HL-60 (cell line): ENCODE measurements at regions not wholly inside any gene's neighbourhood (a gene's known extent, or its start where the extent isn't known, plus 50 kb on each side); places are given as distances from the start of the nearest gene placed in this dataset.

Source experiments
- DNase-seq, 2 experiments: peaks; one replicate each; pipeline ENCODE4 v3.0.0-alpha.2; 2010 to 2020; ENCODE audit warnings: low read depth in 1 of 2, low spot score in 1 of 2
- H3K27ac ChIP-seq: fragments of 250-450 bp; sonication (Bioruptor Pico); replicated peaks from 2 replicates; pipeline ENCODE4 v1.5.1; 2020; ENCODE audit warnings: mild to moderate bottlenecking, moderate library complexity
- H3K27me3 ChIP-seq: fragments of 250-450 bp; sonication (Bioruptor Pico); 2 replicates; pipeline ENCODE4 v1.5.1; 2021; ENCODE audit warnings: mild to moderate bottlenecking, moderate library complexity; ENCODE audit not compliant: insufficient read depth, poor library complexity, severe bottlenecking
- H3K4me3 ChIP-seq: replicated peaks from 2 replicates; pipeline ENCODE4 v1.5.1; 2011; ENCODE audit warnings: mild to moderate bottlenecking, control low read depth, low read length; ENCODE audit not compliant: insufficient read depth
- GABPA ChIP-seq: IDR thresholded peaks from 2 replicates; pipeline ENCODE4 v1.6.1; 2012; ENCODE audit warnings: low read depth
- POLR2AphosphoS5 ChIP-seq: IDR thresholded peaks from 2 replicates; pipeline ENCODE4 v1.6.1; 2012; ENCODE audit warnings: low read depth
- SPI1 ChIP-seq: IDR thresholded peaks from 2 replicates; pipeline ENCODE4 v1.6.1; 2012; ENCODE audit warnings: low read depth, mild to moderate bottlenecking, borderline replicate concordance
- TF ChIP-seq, protein P1 (sequence below): IDR thresholded peaks from one replicate; pipeline ENCODE4 v1.5.1; 2011; ENCODE audit warnings: low read length, control low read depth, inconsistent platforms; ENCODE audit not compliant: insufficient read depth
- TF ChIP-seq, protein P2 (sequence below): IDR thresholded peaks from 2 replicates; pipeline ENCODE4 v1.6.1; 2012; ENCODE audit warnings: low read depth; ENCODE audit not compliant: insufficient replicate concordance

DNA sequence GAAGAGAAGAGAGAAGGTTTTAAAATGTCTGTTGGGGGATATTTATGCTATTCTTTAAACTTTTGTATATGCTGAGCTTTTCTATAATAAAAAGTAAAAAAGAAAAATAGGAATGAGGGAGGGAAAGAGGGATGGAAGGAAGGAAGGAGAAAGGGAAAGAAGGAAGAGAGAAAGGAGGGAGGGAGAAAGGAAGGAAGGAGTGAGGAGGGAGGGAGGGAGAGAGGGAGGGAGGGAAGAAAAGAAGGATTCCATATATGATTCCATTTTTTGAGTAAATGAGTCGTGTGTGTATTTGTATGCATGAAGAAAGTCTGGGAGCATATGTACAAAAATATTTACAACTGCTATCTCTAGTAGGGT is 120.9 kb upstream of the ZBTB40 start:
- TF ChIP-seq, protein P1, sequence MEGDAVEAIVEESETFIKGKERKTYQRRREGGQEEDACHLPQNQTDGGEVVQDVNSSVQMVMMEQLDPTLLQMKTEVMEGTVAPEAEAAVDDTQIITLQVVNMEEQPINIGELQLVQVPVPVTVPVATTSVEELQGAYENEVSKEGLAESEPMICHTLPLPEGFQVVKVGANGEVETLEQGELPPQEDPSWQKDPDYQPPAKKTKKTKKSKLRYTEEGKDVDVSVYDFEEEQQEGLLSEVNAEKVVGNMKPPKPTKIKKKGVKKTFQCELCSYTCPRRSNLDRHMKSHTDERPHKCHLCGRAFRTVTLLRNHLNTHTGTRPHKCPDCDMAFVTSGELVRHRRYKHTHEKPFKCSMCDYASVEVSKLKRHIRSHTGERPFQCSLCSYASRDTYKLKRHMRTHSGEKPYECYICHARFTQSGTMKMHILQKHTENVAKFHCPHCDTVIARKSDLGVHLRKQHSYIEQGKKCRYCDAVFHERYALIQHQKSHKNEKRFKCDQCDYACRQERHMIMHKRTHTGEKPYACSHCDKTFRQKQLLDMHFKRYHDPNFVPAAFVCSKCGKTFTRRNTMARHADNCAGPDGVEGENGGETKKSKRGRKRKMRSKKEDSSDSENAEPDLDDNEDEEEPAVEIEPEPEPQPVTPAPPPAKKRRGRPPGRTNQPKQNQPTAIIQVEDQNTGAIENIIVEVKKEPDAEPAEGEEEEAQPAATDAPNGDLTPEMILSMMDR: no peak
- TF ChIP-seq POLR2AphosphoS5: no peak
- TF ChIP-seq, protein P2, sequence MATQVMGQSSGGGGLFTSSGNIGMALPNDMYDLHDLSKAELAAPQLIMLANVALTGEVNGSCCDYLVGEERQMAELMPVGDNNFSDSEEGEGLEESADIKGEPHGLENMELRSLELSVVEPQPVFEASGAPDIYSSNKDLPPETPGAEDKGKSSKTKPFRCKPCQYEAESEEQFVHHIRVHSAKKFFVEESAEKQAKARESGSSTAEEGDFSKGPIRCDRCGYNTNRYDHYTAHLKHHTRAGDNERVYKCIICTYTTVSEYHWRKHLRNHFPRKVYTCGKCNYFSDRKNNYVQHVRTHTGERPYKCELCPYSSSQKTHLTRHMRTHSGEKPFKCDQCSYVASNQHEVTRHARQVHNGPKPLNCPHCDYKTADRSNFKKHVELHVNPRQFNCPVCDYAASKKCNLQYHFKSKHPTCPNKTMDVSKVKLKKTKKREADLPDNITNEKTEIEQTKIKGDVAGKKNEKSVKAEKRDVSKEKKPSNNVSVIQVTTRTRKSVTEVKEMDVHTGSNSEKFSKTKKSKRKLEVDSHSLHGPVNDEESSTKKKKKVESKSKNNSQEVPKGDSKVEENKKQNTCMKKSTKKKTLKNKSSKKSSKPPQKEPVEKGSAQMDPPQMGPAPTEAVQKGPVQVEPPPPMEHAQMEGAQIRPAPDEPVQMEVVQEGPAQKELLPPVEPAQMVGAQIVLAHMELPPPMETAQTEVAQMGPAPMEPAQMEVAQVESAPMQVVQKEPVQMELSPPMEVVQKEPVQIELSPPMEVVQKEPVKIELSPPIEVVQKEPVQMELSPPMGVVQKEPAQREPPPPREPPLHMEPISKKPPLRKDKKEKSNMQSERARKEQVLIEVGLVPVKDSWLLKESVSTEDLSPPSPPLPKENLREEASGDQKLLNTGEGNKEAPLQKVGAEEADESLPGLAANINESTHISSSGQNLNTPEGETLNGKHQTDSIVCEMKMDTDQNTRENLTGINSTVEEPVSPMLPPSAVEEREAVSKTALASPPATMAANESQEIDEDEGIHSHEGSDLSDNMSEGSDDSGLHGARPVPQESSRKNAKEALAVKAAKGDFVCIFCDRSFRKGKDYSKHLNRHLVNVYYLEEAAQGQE: no peak
- TF ChIP-seq SPI1: no peak
- no peak for TF ChIP-seq GABPA
- no peak for DNase-seq
- H3K27me3 ChIP-seq: no peaks in the 10 kb centered on the region
- no peak overlapping the region for H3K4me3 ChIP-seq
- H3K27ac ChIP-seq: no peak overlapping the region

DNA sequence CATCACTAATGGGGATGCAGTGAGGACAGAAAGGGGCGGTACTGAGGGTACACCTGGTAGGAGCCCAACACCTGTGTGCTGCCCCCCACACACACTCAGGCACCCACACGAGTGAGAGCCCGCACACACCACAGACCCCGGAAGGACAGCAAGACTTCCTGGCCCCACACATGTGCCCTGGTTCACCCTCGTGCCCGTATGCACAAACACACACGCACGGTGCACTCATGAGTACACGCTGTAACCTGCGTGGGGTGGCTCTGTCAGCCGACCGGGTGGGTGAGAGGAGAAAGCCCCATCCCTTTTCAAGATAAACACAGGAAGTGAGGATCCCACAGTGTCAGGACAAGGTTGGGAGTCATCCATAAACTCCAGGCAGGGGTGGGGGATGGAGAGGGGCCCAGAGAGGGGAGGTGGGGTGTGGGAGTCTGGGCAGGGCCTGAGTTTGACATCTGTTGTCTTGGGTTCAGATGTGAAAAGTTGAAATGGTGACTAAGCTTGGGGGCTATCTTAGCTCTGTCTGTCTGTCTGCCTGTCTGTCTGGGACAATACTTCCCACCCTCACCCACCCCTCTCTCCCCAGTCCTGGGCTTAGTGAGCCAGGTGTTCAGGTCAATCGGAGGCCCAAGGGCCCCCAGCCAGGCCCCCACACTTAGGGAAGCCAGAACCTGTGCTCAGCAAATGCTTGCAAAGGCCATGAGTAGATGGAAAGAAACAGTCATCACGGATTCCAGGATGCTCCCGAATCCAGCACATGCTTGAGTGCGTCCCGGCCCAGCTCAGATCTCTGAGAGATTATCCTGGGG is 119.8 kb upstream of the ZBTB40 start:
- H3K27me3 ChIP-seq: no peaks in the 10 kb centered on the region
- TF ChIP-seq, protein P2: no peak
- TF ChIP-seq SPI1: no peak
- TF ChIP-seq POLR2AphosphoS5: no peak
- TF ChIP-seq, protein P1: no peak
- no peak for TF ChIP-seq GABPA
- no peak overlapping the region for H3K27ac ChIP-seq
- no peak overlapping the region for H3K4me3 ChIP-seq
- DNase-seq: no peak

DNA sequence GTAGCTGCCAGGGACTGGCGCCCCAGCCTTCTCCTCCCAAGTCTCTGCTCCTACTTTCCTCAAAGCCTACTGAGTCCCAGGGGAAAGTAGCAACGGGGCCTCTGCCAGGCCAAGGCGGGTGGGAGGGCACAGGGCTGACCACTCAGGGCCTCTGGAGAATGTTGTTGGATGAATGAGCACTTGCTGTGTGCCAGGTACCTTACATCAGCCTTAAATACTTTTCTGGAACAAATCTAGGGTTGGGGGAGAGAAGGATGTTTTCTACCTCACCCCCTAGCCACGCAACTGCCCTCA is 119.3 kb upstream of the ZBTB40 start:
- Histone ChIP-seq H3K4me3 (no peak overlapping the region), H3K27me3 (no peaks in the 10 kb centered on the region), H3K27ac (no peak overlapping the region)
- DNase-seq: no peak
- TF ChIP-seq, protein P2: no peak
- TF ChIP-seq SPI1: no peak
- TF ChIP-seq GABPA: no peak
- no peak for TF ChIP-seq POLR2AphosphoS5
- TF ChIP-seq, protein P1: no peak
